Astrocyte (in vitro differentiated cells and primary cell): ENCODE measurements at regions not wholly inside any gene's neighbourhood (a gene's known extent, or its start where the extent isn't known, plus 50 kb on each side); places are given as distances from the start of the nearest gene placed in this dataset.

Source experiments
- DNase-seq: peaks from one replicate; pipeline ENCODE4 v3.0.0-alpha.2; 2010; ENCODE audit warnings: low read depth
- FAIRE-seq: peaks from 2 replicates; lab custom pipeline; 2011; peaks lifted over from hg19 to GRCh38; lab: Jason Lieb, UNC
- H2AFZ ChIP-seq: 2 replicates; pipeline ENCODE4 v1.6.0; 2012; ENCODE audit warnings: low read depth, low read length, inconsistent platforms
- H3K27ac ChIP-seq: 2 replicates; pipeline ENCODE4 v1.5.1; 2011; ENCODE audit warnings: low read depth, low read length, inconsistent platforms
- H3K27me3 ChIP-seq: 2 replicates; pipeline ENCODE4 v1.6.0; 2011; ENCODE audit warnings: low read length, inconsistent platforms; ENCODE audit not compliant: insufficient read depth
- H3K36me3 ChIP-seq: 2 replicates; pipeline ENCODE4 v1.5.1; 2011; ENCODE audit warnings: low read length, inconsistent platforms; ENCODE audit not compliant: insufficient read depth
- H3K4me1 ChIP-seq: 2 replicates; pipeline ENCODE4 v1.5.1; 2011; ENCODE audit warnings: low read length, inconsistent platforms; ENCODE audit not compliant: insufficient read depth
- H3K4me2 ChIP-seq: 2 replicates; pipeline ENCODE4 v1.6.0; 2012; ENCODE audit warnings: low read length, inconsistent platforms
- H3K4me3 ChIP-seq: 2 replicates; pipeline ENCODE4 v1.5.1; 2011; ENCODE audit warnings: low read depth, mild to moderate bottlenecking, low read length, inconsistent platforms; ENCODE audit not compliant: insufficient read depth
- H3K79me2 ChIP-seq: 2 replicates; pipeline ENCODE4 v1.6.0; 2012; ENCODE audit warnings: mild to moderate bottlenecking, low read length, inconsistent platforms; ENCODE audit not compliant: insufficient read depth
- H3K9ac ChIP-seq: 2 replicates; pipeline ENCODE4 v1.6.0; 2012; ENCODE audit warnings: mild to moderate bottlenecking, low read length, inconsistent platforms
- H3K9me3 ChIP-seq: 2 replicates; pipeline ENCODE4 v1.5.1; 2012; ENCODE audit warnings: low read depth, mild to moderate bottlenecking, low read length, inconsistent platforms; ENCODE audit not compliant: insufficient read depth
- H4K20me1 ChIP-seq: 2 replicates; pipeline ENCODE4 v1.6.0; 2012; ENCODE audit warnings: low read length, inconsistent platforms; ENCODE audit not compliant: insufficient read depth
- H3K27ac Mint-ChIP-seq: one replicate; pipeline ENCODE4 v1.8.0; 2021; ENCODE audit warnings: mild to moderate bottlenecking, mixed read lengths; ENCODE audit not compliant: unreplicated experiment
- H3K27me3 Mint-ChIP-seq: one replicate; pipeline ENCODE4 v1.8.0; 2021; ENCODE audit warnings: low read depth, mixed read lengths; ENCODE audit not compliant: unreplicated experiment
- H3K36me3 Mint-ChIP-seq: one replicate; pipeline ENCODE4 v1.8.0; 2021; ENCODE audit warnings: low read depth, mixed read lengths; ENCODE audit not compliant: unreplicated experiment
- H3K4me1 Mint-ChIP-seq: one replicate; pipeline ENCODE4 v1.8.0; 2021; ENCODE audit warnings: low read depth, mixed read lengths; ENCODE audit not compliant: unreplicated experiment
- H3K4me3 Mint-ChIP-seq: one replicate; pipeline ENCODE4 v1.8.0; 2021; ENCODE audit warnings: mild to moderate bottlenecking, moderate library complexity, mixed read lengths; ENCODE audit not compliant: unreplicated experiment
- H3K9me3 Mint-ChIP-seq: one replicate; pipeline ENCODE4 v1.8.0; 2021; ENCODE audit warnings: mild to moderate bottlenecking, mixed read lengths; ENCODE audit not compliant: unreplicated experiment
- EZH2 ChIP-seq: IDR thresholded peaks from 2 replicates; pipeline ENCODE4 v1.6.1; 2012; ENCODE audit warnings: mild to moderate bottlenecking, low read length, inconsistent platforms; ENCODE audit not compliant: insufficient read depth
- TF ChIP-seq, protein P1 (sequence below): IDR thresholded peaks from 2 replicates; pipeline ENCODE4 v1.5.1; 2011; ENCODE audit warnings: low read depth, mild to moderate bottlenecking, inconsistent platforms, low read length, moderate library complexity; ENCODE audit not compliant: insufficient read depth

- Mint-ChIP-seq H3K27me3 (peaks cover 4% of the 10 kb centered on the region), H3K4me1 (no peaks in the 10 kb centered on the region), H3K27ac (no peak overlapping the region), H3K36me3 (no peaks in the 10 kb centered on the region), H3K9me3 (no peaks in the 10 kb centered on the region), H3K4me3 (no peak overlapping the region)
- DNase-seq (no peak), FAIRE-seq (no peak)
- H3K9ac ChIP-seq, result no peak overlapping the region
- H2AFZ ChIP-seq, result no peak overlapping the region
- H3K27me3 ChIP-seq, result no peaks in the 10 kb centered on the region
- H3K4me2 ChIP-seq, result no peak overlapping the region
- H3K9me3 ChIP-seq, result no peaks in the 10 kb centered on the region
- no peaks in the 10 kb centered on the region for H4K20me1 ChIP-seq
- H3K27ac ChIP-seq, result no peak overlapping the region
- no peaks in the 10 kb centered on the region for H3K79me2 ChIP-seq
- no peaks in the 10 kb centered on the region for H3K4me1 ChIP-seq
- TF ChIP-seq, protein P1, sequence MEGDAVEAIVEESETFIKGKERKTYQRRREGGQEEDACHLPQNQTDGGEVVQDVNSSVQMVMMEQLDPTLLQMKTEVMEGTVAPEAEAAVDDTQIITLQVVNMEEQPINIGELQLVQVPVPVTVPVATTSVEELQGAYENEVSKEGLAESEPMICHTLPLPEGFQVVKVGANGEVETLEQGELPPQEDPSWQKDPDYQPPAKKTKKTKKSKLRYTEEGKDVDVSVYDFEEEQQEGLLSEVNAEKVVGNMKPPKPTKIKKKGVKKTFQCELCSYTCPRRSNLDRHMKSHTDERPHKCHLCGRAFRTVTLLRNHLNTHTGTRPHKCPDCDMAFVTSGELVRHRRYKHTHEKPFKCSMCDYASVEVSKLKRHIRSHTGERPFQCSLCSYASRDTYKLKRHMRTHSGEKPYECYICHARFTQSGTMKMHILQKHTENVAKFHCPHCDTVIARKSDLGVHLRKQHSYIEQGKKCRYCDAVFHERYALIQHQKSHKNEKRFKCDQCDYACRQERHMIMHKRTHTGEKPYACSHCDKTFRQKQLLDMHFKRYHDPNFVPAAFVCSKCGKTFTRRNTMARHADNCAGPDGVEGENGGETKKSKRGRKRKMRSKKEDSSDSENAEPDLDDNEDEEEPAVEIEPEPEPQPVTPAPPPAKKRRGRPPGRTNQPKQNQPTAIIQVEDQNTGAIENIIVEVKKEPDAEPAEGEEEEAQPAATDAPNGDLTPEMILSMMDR, result no peak
- TF ChIP-seq EZH2, result no peak
- H3K4me3 ChIP-seq, result no peak overlapping the region
- no peaks in the 10 kb centered on the region for H3K36me3 ChIP-seq
Observed at GRCh38 chr6:56407883-56408410, 160.6 kb upstream of the COL21A1 start.

DNA sequence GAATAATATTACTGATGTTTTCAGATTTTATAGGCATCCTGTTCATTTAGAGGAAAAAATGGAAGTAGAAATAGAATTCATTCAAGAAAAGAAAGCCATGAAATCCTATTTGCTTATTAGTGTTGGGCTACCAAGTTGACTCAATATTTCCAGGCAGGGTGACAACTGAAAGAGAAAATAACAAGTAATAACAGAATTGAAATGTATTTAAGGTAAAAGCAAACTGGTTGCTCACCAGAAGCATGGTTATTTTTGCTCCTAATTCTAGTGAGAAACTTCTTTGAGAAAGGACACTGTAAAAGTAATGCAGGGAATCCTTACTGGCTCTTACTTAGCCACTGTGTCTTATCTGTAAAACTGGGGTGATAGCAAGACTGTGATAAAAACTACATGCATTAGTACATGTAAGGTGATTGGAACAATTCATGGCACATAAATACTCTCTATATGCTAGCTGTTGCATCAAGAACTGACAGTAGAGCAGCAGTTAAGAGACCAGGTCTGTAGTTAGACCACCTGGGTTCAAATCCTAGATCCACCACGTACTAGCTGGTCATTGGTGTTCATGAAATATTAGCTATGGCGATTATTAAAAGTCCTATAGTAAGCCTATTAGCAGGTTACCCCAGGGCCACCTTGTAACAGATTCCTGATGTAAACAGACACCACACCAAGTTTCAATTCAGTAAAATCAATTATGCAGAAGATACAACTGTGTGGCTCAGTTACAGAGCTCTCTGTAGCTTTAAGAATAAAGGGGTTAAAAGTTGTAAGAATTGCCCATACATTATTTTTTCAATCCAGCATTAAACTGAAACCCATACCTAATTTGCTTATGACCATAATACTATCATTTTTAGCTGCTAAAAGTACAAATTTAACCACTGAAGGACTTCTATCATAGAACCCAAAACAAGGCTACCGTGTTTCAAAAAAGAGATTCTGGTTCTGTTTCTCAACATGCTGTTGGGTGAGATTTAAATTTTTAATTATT is 159.2 kb upstream of the COL21A1 start:
- FAIRE-seq, result no peak
- H3K4me1 ChIP-seq, result no peaks in the 10 kb centered on the region
- no peak overlapping the region for H3K27ac ChIP-seq
- no peaks in the 10 kb centered on the region for H3K36me3 ChIP-seq
- Mint-ChIP-seq H3K4me3 (no peak overlapping the region), H3K27ac (no peak overlapping the region), H3K27me3 (peaks cover 4% of the 10 kb centered on the region), H3K4me1 (no peaks in the 10 kb centered on the region), H3K36me3 (no peaks in the 10 kb centered on the region), H3K9me3 (peaks cover 6% of the 10 kb centered on the region)
- H3K9ac ChIP-seq, result no peak overlapping the region
- H3K79me2 ChIP-seq, result no peaks in the 10 kb centered on the region
- no peaks in the 10 kb centered on the region for H3K27me3 ChIP-seq
- no peaks in the 10 kb centered on the region for H4K20me1 ChIP-seq
- no peak overlapping the region for H3K4me3 ChIP-seq
- TF ChIP-seq EZH2, result no peak
- TF ChIP-seq, protein P1, result no peak
- DNase-seq, result no peak
- H3K9me3 ChIP-seq, result no peaks in the 10 kb centered on the region
- no peak overlapping the region for H2AFZ ChIP-seq
- no peak overlapping the region for H3K4me2 ChIP-seq
